ENCODE measurements at regions not wholly inside any gene's neighbourhood (a gene's known extent, or its start where the extent isn't known, plus 50 kb on each side); places are given as distances from the start of the nearest gene placed in this dataset.
A peak's percentile ranks its signal among the peaks of the same experiment; 100 is the strongest.

DNA sequence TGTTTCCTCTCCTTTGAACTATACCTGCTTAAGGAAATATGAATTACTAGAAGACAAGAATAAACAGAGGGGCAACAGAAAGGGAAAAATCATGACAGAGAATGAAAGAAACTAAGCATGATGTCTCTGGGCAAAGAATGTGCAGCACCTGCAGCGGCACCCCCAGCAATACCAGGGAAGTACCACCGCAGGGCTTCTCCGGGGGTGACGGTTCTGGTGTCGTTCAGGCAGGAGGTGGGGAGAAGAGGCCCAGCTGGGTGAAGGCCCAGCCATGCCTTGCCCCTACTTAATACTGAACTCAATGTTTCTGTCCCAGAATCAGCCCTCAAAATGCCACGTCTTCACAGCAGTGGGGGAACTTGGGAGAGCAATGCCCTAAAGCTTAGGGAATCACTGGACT is 337.6 kb downstream of the CDC14C start:
- no peaks in the 10 kb centered on the region for H3K9me2 ChIP-seq (ENCODE audit: insufficient read depth)
- no peaks in the 10 kb centered on the region for H3K79me2 ChIP-seq (replicated peaks; ENCODE audit: insufficient read depth)
- Mint-ChIP-seq H3K9me3 (no peaks in the 10 kb centered on the region), H3K36me3 (ENCODE audit: low read depth) (no peaks in the 10 kb centered on the region), H3K4me3 (no peak overlapping the region), H3K27ac (no peak overlapping the region), H3K27me3 (ENCODE audit: insufficient read depth, low read depth, poor library complexity) (peaks cover 2% of the 10 kb centered on the region), H3K4me1 (peaks cover 2% of the 10 kb centered on the region; the same call in 1 of the 3 replicates)
- no peak overlapping the region for H3K4me2 ChIP-seq
- H3K27me3 ChIP-seq (ENCODE audit: insufficient read depth): no peaks in the 10 kb centered on the region
- DNase-seq (ENCODE audit: low spot score) (no peak), ATAC-seq (no peak)
- no peaks in the 10 kb centered on the region for H3K4me1 ChIP-seq (ENCODE audit: insufficient read depth)
- H3F3A ChIP-seq (replicated peaks; ENCODE audit: low read depth): no peaks in the 10 kb centered on the region
- no peaks in the 10 kb centered on the region for H3K36me3 ChIP-seq (ENCODE audit: insufficient read depth)
- TF ChIP-seq JUNB (IDR thresholded peaks at IDR 0.05; ENCODE audit: unreplicated experiment) (no peak), CREB1 (CRISPR knock-in tag; IDR thresholded peaks at IDR 0.05; ENCODE audit: low read depth) (no peak), ZNF331 (CRISPR knock-in tag; IDR thresholded peaks at IDR 0.05; ENCODE audit: low read depth) (no peak), NANOG (IDR thresholded peaks at IDR 0.05; ENCODE audit: borderline replicate concordance) (no peak)
- TF ChIP-seq, protein P1, sequence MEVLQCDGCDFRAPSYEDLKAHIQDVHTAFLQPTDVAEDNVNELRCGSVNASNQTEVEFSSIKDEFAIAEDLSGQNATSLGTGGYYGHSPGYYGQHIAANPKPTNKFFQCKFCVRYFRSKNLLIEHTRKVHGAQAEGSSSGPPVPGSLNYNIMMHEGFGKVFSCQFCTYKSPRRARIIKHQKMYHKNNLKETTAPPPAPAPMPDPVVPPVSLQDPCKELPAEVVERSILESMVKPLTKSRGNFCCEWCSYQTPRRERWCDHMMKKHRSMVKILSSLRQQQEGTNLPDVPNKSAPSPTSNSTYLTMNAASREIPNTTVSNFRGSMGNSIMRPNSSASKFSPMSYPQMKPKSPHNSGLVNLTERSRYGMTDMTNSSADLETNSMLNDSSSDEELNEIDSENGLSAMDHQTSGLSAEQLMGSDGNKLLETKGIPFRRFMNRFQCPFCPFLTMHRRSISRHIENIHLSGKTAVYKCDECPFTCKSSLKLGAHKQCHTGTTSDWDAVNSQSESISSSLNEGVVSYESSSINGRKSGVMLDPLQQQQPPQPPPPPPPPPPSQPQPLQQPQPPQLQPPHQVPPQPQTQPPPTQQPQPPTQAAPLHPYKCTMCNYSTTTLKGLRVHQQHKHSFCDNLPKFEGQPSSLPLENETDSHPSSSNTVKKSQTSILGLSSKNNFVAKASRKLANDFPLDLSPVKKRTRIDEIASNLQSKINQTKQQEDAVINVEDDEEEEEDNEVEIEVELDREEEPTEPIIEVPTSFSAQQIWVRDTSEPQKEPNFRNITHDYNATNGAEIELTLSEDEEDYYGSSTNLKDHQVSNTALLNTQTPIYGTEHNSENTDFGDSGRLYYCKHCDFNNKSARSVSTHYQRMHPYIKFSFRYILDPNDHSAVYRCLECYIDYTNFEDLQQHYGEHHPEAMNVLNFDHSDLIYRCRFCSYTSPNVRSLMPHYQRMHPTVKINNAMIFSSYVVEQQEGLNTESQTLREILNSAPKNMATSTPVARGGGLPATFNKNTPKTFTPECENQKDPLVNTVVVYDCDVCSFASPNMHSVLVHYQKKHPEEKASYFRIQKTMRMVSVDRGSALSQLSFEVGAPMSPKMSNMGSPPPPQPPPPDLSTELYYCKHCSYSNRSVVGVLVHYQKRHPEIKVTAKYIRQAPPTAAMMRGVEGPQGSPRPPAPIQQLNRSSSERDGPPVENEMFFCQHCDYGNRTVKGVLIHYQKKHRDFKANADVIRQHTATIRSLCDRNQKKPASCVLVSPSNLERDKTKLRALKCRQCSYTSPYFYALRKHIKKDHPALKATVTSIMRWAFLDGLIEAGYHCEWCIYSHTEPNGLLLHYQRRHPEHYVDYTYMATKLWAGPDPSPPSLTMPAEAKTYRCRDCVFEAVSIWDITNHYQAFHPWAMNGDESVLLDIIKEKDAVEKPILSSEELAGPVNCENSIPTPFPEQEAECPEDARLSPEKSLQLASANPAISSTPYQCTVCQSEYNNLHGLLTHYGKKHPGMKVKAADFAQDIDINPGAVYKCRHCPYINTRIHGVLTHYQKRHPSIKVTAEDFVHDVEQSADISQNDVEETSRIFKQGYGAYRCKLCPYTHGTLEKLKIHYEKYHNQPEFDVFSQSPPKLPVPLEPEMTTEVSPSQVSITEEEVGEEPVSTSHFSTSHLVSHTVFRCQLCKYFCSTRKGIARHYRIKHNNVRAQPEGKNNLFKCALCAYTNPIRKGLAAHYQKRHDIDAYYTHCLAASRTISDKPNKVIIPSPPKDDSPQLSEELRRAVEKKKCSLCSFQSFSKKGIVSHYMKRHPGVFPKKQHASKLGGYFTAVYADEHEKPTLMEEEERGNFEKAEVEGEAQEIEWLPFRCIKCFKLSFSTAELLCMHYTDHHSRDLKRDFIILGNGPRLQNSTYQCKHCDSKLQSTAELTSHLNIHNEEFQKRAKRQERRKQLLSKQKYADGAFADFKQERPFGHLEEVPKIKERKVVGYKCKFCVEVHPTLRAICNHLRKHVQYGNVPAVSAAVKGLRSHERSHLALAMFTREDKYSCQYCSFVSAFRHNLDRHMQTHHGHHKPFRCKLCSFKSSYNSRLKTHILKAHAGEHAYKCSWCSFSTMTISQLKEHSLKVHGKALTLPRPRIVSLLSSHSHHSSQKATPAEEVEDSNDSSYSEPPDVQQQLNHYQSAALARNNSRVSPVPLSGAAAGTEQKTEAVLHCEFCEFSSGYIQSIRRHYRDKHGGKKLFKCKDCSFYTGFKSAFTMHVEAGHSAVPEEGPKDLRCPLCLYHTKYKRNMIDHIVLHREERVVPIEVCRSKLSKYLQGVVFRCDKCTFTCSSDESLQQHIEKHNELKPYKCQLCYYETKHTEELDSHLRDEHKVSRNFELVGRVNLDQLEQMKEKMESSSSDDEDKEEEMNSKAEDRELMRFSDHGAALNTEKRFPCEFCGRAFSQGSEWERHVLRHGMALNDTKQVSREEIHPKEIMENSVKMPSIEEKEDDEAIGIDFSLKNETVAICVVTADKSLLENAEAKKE (CRISPR knock-in tag; IDR thresholded peaks at IDR 0.05): no peak
- peak overlapping the region; percentile 44; the same call in 1 of the 2 replicates for H2AFZ ChIP-seq
- no peaks in the 10 kb centered on the region for H4K20me1 ChIP-seq (replicated peaks; ENCODE audit: insufficient read depth)
- H3K27ac ChIP-seq (ENCODE audit: low read depth): no peak overlapping the region
- no peak overlapping the region for H3K4me3 ChIP-seq

GRCh38 chr7:49264530-49264929 is 340.2 kb downstream of the CDC14C start:
- ATAC-seq: no peak

More at GRCh38 chr7:49264530-49264929, 340.2 kb downstream of the CDC14C start:
- Mint-ChIP-seq H3K27ac (no peak overlapping the region), H3K4me3 (no peak overlapping the region), H3K27me3 (ENCODE audit: insufficient read depth, low read depth, poor library complexity) (no peaks in the 10 kb centered on the region), H3K9me3 (no peaks in the 10 kb centered on the region), H3K4me1 (peaks cover 2% of the 10 kb centered on the region; the same call in 1 of the 3 replicates), H3K36me3 (ENCODE audit: low read depth) (no peaks in the 10 kb centered on the region)
- H3K27me3 ChIP-seq (ENCODE audit: insufficient read depth): no peaks in the 10 kb centered on the region
- no peaks in the 10 kb centered on the region for H3K4me1 ChIP-seq (ENCODE audit: insufficient read depth)
- H3K9me2 ChIP-seq (ENCODE audit: insufficient read depth): no peaks in the 10 kb centered on the region
- H4K20me1 ChIP-seq (replicated peaks; ENCODE audit: insufficient read depth): no peaks in the 10 kb centered on the region
- H3K36me3 ChIP-seq (ENCODE audit: insufficient read depth): no peaks in the 10 kb centered on the region
- no peak overlapping the region for H3K4me2 ChIP-seq
- H3K4me3 ChIP-seq: no peak overlapping the region
- H3K27ac ChIP-seq (ENCODE audit: low read depth): no peak overlapping the region
- no peak for DNase-seq (ENCODE audit: low spot score)
- no peaks in the 10 kb centered on the region for H3K79me2 ChIP-seq (replicated peaks; ENCODE audit: insufficient read depth)
- H3F3A ChIP-seq (replicated peaks; ENCODE audit: low read depth): no peaks in the 10 kb centered on the region
- H2AFZ ChIP-seq: no peak overlapping the region
- no peak for TF ChIP-seq JUNB (IDR thresholded peaks at IDR 0.05; ENCODE audit: unreplicated experiment)
- no peak for TF ChIP-seq ZNF114 (CRISPR knock-in tag; IDR thresholded peaks at IDR 0.05)
- TF ChIP-seq, protein P2, sequence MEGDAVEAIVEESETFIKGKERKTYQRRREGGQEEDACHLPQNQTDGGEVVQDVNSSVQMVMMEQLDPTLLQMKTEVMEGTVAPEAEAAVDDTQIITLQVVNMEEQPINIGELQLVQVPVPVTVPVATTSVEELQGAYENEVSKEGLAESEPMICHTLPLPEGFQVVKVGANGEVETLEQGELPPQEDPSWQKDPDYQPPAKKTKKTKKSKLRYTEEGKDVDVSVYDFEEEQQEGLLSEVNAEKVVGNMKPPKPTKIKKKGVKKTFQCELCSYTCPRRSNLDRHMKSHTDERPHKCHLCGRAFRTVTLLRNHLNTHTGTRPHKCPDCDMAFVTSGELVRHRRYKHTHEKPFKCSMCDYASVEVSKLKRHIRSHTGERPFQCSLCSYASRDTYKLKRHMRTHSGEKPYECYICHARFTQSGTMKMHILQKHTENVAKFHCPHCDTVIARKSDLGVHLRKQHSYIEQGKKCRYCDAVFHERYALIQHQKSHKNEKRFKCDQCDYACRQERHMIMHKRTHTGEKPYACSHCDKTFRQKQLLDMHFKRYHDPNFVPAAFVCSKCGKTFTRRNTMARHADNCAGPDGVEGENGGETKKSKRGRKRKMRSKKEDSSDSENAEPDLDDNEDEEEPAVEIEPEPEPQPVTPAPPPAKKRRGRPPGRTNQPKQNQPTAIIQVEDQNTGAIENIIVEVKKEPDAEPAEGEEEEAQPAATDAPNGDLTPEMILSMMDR (conservative IDR thresholded peaks at IDR 0.05; ENCODE audit: low read depth in 2 of 2): no peak
- TF ChIP-seq ETS1 (IDR thresholded peaks at IDR 0.05): no peak
- TF ChIP-seq ZNF331 (CRISPR knock-in tag; IDR thresholded peaks at IDR 0.05; ENCODE audit: low read depth): no peak

All from GM23338 (cell line).